GM12878 (cell line): ENCODE measurements at regions not wholly inside any gene's neighbourhood (a gene's known extent, or its start where the extent isn't known, plus 50 kb on each side); places are given as distances from the start of the nearest gene placed in this dataset.

Experiments used
- CREM ChIP-seq: IDR thresholded peaks from 2 replicates; pipeline ENCODE4 v1.6.1; 2014; ENCODE audit warnings: antibody characterized with exemption, low read depth
- EGR1 ChIP-seq, 2 experiments: IDR thresholded peaks; 1 replicate in 1 of 2; 2 replicates in 1 of 2; pipeline ENCODE4 v1.6.1; 2011 to 2012; ENCODE audit warnings: low read depth in 2 of 2, low read length in 2 of 2, borderline replicate concordance in 1 of 2, mild to moderate bottlenecking in 1 of 2, moderate library complexity in 1 of 2
- ESRRA ChIP-seq: IDR thresholded peaks from 2 replicates; pipeline ENCODE4 v1.6.1; 2012; ENCODE audit warnings: mild to moderate bottlenecking, low read length, improper control_type of control experiment
- FOXM1 ChIP-seq: IDR thresholded peaks from 2 replicates; pipeline ENCODE4 v1.6.1; 2012; ENCODE audit warnings: low read depth, mild to moderate bottlenecking, inconsistent platforms, low read length, moderate library complexity
- RBBP5 ChIP-seq: fragments of 200-600 bp; sonication (generic); conservative IDR thresholded peaks from 2 replicates; pipeline ENCODE4 v1.6.1; 2016
- SRF ChIP-seq, 2 experiments: IDR thresholded peaks; 2 replicates each; pipeline ENCODE4 v1.6.1; 2011; ENCODE audit warnings: low read depth in 2 of 2, low read length in 2 of 2, mild to moderate bottlenecking in 1 of 2, moderate library complexity in 1 of 2
- ZNF274 ChIP-seq: IDR thresholded peaks from one replicate; pipeline ENCODE4 v1.8.0; 2011; ENCODE audit not compliant: insufficient read length, insufficient read depth

DNA sequence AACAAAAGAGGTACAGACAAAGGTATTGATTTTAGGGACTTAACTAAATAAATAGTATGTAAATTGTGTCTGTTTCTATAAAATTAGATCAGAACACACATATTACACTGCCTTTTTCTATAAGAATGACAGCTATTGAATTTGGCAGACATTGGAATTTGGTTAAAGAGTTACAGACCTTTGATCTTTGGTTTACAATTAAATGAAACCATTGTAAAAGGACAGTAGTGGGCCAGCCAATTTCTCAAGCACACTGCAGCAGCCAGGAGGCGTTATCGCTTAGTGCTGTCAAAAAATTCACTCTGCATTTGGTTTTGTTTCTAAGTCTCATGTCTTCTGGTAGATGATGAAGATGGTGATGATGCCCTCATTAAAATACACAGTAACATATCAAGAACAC, 175.9 kb downstream of the NR4A2 start:
- no peak for TF ChIP-seq FOXM1
- no peak for TF ChIP-seq SRF (IDR thresholded peaks at IDR 0.05; ENCODE audit: low read depth in 2 of 2, low read length in 2 of 2)
- TF ChIP-seq RBBP5 = no peak
- TF ChIP-seq EGR1 (IDR thresholded peaks at IDR 0.05; ENCODE audit: borderline replicate concordance in 1 of 2, low read depth in 2 of 2, low read length in 2 of 2) = no peak
- TF ChIP-seq ESRRA = no peak
- TF ChIP-seq ZNF274 = no peak
- no peak for TF ChIP-seq CREM
